ENCODE measurements at regions not wholly inside any gene's neighbourhood (a gene's known extent, or its start where the extent isn't known, plus 50 kb on each side); places are given as distances from the start of the nearest gene placed in this dataset.
A peak's percentile ranks its signal among the peaks of the same experiment; 100 is the strongest.

DNA sequence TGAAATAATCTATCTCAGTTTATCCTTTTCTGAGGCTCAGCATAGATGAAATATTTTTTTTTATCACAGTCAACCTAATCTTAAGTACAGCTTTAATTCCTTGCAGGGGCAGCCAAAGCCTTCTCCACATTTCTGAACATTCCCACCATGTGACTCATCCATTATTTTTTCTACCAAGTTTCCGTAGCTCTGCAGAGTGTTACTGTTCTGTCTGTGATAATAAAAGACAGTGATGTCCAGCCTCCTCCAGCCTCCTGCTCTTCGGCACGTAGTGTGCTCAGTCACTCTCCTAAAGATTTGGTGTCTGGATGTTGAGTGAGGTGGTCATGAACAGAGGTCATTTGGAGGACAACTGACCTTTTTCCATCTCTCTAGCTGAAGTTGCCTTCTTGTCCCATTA is 338.1 kb upstream of the ADAMTS16 start:
- DNase-seq (ENCODE audit: low read depth) = peak; percentile 21

DNA sequence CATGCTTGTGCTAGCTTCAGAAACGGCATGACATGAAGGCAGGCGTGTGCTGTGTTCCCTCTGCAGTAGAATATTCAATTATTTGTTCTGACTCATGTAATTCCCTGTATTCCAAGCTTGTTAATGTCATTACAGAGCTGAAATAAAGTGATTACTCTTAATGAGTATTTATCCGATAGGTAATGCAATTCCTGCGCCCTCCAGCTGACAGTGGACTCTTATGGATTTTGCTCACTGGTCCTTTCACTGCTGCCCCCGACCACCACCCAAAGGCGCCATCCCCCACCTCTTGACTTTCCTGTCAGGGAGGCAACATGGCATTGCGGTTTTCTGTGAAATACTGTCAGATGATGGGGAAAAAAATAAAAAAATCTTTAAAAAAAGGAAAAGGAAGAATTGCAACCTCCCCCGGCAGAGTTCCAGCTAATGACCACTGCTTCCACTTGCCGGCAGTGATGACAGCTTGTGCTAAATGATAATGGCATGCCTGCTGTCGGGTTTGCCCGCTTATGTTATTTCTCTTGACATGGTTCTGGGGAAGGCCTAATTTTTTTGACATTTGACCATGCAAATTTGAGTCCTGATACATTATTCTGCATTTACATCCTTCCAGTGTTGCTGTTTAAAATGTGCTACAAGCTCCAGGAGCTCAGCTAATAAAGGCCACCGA is 335.3 kb upstream of the ADAMTS16 start:
- DNase-seq (ENCODE audit: low read depth) = no peak

DNA sequence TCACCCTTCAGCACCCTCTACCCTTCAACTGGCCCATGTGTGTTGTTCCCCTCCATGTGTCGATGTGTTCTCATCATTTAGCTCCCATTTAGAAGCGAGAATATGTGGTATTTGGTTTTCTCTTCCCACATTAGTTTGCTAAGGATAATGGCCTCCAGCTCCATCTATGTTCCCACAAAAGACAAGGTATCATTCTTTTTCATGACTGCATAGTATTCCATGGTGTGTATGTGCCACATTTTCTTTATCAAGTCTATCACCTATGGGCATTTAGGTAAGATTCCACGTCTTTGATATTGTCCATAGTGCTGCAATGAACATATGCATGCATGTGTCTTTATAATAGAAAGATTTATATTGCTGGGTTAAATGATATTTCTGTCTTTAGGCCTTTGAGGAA is 325.1 kb upstream of the ADAMTS16 start:
- DNase-seq (ENCODE audit: low read depth) = no peak

DNA sequence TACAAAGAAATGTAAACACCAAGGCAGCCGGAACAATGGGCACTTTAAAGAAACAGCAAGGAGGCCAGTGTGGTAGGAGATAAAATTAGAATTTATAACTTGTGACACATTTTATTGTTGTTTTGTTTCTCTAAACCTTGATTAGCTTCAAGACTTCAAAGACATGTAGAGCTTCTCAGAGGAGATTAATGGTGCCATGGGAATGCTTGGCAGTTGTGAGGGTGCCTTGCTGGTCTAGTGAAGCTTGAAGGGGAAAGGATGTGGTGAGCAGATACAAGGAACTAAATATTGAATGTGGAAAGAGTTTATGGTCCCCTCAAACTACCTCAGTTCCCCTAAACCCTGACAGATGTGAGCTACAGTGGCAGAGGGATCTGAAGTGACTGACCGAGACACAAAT is 322.4 kb upstream of the ADAMTS16 start:
- peak; percentile 6 for DNase-seq (ENCODE audit: low read depth)

DNA sequence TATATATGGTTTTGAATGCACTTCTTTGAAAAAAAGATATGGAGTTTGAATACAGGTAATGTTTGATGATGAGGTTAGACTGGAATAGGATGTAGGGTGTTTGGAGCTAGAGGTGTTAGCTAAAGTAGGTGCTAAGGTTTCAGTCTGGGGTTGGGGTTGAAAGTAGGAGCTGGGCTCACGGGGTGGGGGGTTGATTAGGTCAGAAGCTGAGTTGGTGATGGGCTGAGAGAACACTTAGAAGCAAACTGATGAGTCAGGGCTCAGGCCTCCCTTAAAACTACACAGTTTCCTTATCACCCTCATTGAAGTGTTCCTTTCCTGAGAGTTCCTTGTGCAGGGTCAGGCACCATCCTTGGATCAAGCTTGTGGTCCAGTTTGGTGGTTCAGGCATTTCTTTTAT is 308.8 kb upstream of the ADAMTS16 start:
- no peak for DNase-seq (ENCODE audit: low read depth)

DNA sequence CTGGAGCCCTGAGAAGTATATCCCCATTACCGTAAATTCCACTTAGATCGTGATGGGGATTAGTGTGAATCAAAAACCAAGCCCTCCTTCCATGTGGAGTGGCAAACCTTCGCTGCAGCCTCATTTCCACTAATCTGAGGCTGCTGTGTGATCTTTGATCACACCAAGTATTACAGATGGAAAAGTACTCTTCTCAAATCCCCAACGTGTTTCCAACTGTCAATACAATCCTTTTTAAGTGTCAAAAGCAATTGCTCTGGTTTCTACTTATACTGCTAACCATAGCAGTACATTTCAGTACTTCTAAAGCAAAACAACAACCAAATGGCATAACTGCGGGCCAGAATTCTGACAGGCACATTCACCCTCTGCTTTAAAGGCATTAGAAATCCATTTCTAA is 307.7 kb upstream of the ADAMTS16 start:
- DNase-seq (ENCODE audit: low read depth) = no peak

DNA sequence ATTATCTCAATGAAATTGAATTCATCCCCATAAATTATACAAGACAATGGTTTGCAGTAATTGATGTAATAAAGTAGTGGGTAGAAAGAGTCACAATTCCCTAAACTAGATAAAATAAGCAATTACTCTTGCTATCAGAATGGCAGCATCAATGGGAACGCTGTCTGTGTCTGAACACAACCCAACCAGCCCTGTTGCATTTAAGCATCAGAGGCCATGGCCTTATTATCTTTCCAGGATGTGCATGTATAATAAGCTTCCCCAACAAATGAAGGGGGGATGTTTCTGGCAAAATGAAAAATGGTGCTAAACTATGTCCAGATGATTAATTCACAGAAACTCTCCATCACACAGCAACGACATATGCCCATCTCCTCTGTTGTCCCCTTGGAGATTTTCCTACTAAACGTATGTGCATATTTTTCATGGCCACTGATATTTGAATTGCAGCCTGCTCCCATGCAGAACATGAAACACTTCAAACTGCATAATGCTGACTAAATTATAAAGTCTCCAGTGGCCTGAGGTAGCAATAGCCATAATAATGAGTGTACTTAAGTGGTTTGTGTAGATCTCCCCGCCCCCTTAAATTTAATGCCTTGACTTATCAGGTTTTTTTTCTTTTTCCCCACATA is 306.9 kb upstream of the ADAMTS16 start:
- DNase-seq (ENCODE audit: low read depth) = no peak

DNA sequence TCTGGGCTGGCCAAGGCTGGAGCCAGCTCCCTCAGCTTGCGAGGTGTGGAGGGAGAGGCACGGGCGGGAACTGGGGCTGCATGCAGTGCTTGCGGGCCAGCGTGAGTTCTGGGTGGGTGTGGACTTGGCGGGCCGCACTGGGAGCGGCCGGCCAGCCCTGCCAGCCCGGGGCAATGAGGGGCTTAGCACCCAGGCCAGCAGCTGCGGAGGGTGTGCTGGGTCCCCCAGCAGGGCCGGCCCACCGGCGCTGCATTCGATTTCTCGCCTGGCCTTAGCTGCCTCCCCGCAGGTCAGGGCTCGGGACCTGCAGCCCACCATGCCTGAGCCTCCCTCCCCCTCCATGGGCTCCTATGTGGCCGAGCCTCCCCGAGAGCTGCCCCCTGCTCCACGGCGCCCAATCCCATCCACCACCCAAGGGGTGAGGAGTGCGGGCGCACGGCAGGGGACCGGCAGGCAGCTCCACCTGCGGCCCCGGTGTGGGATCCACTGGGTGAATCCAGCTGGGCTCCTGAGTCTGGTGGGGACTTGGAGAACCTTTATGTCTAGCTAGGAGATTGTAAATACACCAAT is 302.6 kb upstream of the ADAMTS16 start:
- no peak for DNase-seq (ENCODE audit: low read depth)

DNA sequence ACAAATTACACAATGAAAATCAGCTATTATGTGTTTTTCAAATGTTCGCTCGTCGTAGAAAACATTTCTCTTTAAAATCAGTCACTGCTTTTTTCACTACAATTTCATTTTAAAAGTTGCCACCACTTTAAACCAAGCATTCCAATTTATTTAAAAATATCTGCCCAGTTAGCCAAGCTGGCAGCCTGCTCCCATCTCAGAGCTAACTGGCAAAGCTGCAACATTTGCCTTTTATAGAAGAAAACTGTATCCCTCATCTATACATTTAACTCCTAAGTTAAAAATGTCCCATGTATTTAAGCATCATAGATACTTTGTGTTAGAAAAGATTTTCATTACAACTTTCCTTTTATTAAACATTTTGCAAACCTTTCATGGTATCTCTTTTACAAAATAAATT is 294.9 kb upstream of the ADAMTS16 start:
- no peak for DNase-seq (ENCODE audit: low read depth)

DNA sequence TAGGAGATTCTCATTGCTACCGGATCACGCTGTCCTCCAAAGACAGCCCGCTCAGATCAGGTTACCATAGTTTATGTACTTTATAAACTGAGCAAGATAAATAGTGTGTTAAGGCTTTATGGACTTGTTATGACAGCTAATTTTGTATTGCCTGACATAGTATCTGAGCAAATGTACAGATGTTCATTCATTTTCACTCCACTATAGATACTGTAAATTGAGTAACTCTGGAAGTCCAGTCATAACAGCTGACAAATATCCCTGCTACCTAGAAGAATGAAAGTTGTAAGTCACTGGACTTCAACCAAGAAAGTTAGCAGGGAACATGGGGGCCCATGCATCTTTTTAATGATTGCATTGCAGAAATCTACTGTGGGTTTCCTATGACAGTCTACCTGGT is 292.4 kb upstream of the ADAMTS16 start:
- DNase-seq (ENCODE audit: low read depth) = no peak

DNA sequence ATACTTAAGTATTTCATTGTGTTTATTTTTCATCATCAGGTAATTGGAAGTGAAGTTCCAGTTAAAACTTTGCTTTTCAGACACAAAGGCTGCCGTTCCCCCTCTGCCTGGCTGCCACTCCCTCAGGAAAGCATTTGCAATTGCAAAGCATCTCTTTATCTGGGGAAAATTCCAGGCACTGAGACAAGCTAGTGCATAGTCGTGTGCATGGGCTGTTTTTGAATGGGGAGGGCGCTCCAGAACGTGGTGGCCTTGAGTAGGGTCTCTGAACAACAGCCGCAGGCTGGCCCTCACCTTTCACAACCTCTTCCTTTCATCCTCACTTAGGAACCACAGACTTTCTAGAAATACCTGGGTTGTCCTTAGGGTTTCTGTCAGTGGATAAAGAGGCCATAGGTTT is 285.1 kb upstream of the ADAMTS16 start:
- no peak for DNase-seq (ENCODE audit: low read depth)

DNA sequence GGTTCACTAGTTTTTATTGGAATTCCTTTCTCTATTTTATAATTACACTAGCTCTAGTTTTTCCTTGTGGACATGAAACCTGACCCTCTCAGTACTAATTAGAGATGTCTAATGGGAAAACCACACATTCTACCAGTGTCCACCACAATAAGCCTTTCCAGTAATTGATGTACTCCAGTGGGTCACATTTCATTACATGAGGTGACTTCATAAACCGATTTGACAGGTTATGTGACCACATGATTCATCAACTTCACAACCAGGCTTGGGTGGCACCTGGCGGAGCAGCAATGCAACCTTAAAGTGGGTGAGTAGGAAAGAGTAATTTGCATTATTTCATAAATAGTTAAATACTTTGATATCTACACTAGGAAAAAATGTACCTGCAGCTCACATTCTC is 284.2 kb upstream of the ADAMTS16 start:
- DNase-seq (ENCODE audit: low read depth) = no peak

DNA sequence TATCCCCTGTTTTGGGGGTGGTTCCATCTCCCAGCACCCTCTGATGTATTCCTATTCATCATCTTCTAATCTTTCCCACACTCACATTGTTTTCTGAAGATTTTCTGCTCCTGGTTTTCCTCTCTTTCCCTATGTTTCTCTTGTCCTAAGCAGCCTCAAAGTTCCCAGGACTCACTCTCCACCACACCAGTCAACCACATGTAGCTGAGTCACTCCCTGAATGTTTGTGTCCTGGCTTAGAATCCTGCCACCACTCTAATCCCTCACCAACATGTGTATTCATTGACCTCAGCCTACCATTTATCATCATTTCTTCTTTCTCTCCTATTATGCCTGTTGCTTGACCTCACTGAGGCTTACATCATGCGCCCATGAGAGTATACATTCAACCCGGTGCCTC is 282.4 kb upstream of the ADAMTS16 start:
- peak; percentile 18 for DNase-seq (ENCODE audit: low read depth)

DNA sequence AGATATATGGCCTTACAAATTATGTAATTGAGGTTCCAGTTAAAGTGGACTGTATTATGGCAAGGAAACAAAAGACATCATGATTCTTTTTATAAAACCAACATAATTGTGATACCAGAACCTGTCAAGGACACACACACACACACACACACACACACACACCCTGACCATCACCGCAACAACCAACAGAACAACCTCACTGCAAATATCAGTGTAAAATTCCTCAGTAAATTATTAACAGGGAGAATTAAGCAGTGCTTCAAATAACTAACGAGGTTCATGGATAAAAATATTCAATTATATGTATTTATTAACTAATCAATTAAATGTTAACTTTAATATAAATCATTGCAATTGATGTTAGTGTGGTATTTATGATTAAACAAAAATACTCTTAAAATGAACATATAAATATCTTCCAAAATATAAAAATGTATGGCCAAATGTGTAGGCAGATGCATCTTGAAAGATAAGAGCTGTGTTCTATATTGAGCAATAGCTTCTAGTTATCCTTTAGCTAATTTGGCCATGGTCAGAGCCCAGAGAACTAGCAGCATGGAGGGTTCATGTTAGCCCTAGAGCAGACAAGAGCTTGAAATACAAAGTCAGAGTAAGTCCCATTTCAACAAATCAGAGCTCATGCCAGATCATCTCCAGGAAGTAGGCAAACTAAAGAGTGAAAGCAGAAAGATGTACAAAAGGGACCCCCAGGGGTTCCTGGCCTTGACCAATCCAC is 280.5 kb upstream of the ADAMTS16 start:
- DNase-seq (ENCODE audit: low read depth) = peak; percentile 50

DNA sequence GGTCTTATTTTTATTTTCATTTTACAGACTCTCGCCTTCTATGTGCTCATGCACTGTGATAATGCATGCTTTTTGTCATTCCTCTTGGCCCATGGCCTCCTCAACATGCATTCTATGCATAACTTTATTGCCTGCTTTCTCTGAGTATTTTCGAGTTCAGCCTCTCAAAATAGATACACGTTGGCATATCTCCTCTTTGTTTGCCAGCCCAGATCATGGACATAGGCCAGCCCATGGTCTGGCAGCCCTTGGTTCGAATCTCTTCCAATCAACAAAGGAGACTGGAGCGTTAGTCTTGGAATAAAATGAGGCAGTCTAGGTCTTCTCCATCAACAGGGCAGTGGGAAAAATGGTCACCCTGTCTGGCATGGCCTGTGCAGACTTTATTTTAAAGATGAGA is 279.5 kb upstream of the ADAMTS16 start:
- DNase-seq (ENCODE audit: low read depth) = no peak

DNA sequence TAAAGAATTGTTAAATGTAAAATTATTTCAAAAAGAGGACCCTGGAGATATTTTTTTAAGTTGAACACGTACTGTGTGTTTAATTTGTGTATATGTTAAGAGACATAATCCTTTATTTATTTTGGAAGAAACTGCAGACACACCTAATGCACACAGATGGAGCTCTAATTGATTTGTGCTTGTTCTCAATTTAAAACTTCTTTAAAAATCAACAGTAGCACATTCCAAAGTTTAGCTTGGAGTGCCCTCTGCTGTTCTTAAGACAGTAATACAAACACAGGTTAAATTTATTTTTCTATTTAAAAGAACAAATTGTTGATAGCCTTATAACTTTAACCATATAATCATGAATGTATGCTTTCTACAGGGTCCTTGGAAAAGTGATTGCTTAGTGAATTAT is 277.6 kb upstream of the ADAMTS16 start:
- DNase-seq (ENCODE audit: low read depth) = peak; percentile 69

DNA sequence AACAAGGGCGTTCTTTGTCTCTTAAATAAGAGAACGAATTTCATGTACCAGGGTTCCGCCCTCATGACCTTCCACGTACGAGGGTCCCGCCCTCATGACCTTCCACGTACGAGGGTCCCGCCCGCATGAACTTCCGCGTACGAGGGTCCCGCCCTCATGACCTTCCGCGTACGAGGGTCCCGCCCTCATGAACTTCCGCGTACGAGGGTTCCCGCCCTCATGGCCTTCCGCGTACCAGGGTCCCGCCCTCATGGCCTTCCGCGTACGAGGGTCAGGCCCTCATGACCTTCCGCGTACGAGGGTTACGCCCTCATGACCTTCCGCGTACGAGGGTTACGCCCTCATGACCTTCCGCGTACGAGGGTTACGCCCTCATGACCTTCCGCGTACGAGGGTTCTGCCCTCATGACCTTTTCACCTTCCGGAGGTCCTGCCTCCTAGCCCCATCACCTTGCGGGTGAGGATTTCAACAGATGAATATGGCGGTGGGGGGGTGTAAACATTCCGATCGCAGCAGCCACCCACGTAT is 273.9 kb upstream of the ADAMTS16 start:
- DNase-seq (ENCODE audit: low read depth) = no peak

DNA sequence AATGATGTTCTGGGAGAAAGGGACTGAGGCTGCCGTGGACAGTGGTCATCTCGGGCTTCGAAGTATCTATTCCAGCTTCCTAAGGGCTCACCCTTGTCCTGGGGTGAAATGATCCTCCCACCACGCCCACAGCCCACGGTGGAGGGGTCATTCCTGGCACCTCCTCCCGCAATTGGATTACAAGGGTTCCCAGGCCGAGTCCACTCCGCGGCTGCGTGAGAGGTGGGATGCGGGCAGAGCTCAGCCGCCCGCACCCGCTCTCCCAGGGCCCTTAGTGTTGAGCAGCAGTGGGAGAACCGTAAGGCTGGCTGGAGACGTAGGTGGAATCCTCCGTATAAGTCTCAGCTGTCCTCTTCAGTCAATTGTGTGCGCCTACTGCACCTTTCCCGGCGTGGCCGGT is 273.3 kb upstream of the ADAMTS16 start:
- no peak for DNase-seq (ENCODE audit: low read depth)

DNA sequence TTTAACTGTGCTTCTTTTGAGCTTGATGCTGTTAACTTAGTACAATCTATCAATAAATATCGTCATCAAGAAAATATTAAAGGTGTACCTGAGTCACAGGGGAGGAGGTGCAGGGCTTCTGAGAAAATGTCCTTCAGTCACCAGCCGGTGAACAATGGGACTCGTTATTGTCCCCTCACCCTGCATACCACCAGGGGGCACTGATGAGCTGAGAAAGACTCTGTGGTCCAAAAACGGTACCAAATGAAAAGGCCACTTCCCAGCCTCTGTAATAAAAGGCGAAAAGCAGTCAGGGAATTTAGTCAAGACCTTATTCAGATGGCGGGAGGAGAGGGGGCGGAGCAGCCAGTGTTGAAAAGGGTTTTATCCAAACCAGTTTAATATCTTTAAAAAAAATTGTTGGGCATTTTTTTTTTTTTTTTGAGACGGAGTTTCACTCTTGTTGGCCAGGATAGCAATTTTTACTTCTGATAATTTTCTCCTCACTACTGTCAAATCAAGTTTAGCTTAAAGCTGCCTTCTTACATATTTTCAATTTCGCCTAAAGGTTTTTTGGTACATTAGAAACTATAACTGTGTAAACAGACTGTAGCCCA is 271.9 kb upstream of the ADAMTS16 start:
- DNase-seq (ENCODE audit: low read depth) = peak; percentile 26

DNA sequence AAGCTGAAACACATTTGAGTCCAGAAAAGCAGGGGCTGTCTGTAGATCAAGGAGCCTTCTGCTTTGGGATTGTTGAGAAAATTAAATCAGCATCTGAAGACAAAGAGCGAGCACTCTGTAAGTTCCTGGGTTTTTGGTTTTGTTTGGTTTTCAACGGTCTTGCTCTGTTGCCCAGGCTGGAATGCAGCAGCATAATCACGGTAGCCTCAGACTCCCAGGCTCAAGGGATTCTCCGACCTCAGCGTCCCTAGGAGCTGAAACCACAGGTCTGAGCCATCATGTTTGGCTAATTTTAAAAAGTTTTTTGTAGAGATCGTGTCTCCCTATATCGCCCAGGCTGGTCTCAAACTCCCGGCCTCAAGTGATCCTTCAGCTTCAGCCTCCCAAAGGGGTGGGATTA is 266.5 kb upstream of the ADAMTS16 start:
- DNase-seq (ENCODE audit: low read depth) = peak; percentile 43

DNA sequence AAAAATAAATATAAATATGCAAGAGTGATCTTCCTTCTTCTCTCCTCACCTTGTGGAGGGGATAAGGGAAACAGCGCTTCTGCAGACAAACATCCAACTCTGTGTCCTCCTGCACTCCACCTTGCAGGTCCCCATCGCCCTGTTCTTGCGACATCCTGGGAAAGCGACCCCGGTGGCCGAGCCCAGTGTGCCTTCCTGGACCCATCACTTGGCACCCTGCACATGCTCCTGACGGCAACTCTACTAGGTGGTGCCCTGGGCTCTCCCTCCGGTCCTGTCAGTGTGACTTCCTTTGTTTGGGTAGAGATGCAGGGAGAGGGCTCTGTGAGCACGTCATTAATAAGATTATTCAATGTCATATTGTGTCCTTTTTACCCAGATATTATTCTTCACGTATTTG is 266.0 kb upstream of the ADAMTS16 start:
- no peak for DNase-seq (ENCODE audit: low read depth)

DNA sequence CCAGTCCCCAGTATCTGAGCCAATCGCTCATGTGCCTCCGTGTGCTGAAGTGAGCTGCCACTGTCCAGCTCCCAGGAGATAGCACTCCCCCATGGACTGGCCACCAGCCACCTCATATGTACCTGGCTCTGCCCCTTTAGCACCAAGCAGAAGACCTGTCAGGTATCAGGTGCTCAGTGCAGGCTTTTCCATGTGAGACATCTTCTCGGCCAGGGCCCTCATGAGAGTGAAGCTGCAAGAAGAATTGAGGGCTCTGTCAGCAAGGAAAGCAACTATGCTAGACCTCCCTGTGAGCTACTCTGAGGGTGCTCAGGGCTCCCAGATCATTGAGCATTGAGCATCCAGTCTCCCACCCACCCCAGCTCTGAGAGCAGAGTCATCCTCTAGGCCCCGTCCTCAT is 264.2 kb upstream of the ADAMTS16 start:
- no peak for DNase-seq (ENCODE audit: low read depth)
